RWPE1 (cell line): ENCODE measurements at regions not wholly inside any gene's neighbourhood (a gene's known extent, or its start where the extent isn't known, plus 50 kb on each side); places are given as distances from the start of the nearest gene placed in this dataset.
"Not testable (repeated sequence)": the region's sequence is repeated elsewhere in the genome, so short reads cannot be mapped to it uniquely, and the experiment has no call there.

Source experiments
- CTCF ChIA-PET: fragments of 350-600 bp; sonication (Branson Sonifier 250); formaldehyde crosslinking; extraction: SDS; loops from one replicate; lab custom pipeline; 2021; lab: Yijun Ruan, JAX
- POLR2A ChIA-PET: fragments of 400-600 bp; formaldehyde crosslinking; extraction: SDS; loops from one replicate; lab custom pipeline; 2020; ENCODE audit warnings: antibody characterized with exemption; ENCODE audit not compliant: low non-redundant PET; lab: Yijun Ruan, JAX
- DNase-seq: peaks from one replicate; pipeline ENCODE4 v3.0.0; 2012; ENCODE audit warnings: low spot score
- H3K27ac ChIP-seq: fragments of 450-650 bp; 2 replicates; pipeline ENCODE4 v1.5.1; 2017
- TF ChIP-seq, protein P1 (sequence below): fragments of 450-650 bp; conservative IDR thresholded peaks from 2 replicates; pipeline ENCODE4 v1.5.1; 2017; ENCODE audit warnings: low read depth, mild to moderate bottlenecking

DNA sequence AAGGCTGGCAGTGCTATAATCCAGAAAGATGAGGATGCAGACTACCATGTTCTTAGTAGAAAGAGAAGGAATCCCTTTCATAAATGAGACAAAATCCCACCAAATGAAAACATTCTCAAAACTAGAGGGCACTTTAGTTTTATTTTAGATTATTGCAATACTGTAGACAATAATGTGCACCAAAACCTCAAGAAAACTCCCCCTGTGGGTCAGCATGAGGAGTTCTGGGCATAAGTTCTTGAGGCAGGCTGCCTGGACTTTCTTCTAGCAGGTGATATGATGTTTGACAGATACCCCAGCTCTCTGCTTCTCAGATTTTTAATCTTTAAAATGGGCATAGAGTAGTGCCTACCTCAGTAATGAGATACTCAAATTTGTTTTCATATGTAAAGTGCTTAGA is 196.3 kb upstream of the CTNND2 start:
- ChIA-PET POLR2A (no interaction called here), CTCF (no interaction called here)
- no peak for DNase-seq
- TF ChIP-seq, protein P1, sequence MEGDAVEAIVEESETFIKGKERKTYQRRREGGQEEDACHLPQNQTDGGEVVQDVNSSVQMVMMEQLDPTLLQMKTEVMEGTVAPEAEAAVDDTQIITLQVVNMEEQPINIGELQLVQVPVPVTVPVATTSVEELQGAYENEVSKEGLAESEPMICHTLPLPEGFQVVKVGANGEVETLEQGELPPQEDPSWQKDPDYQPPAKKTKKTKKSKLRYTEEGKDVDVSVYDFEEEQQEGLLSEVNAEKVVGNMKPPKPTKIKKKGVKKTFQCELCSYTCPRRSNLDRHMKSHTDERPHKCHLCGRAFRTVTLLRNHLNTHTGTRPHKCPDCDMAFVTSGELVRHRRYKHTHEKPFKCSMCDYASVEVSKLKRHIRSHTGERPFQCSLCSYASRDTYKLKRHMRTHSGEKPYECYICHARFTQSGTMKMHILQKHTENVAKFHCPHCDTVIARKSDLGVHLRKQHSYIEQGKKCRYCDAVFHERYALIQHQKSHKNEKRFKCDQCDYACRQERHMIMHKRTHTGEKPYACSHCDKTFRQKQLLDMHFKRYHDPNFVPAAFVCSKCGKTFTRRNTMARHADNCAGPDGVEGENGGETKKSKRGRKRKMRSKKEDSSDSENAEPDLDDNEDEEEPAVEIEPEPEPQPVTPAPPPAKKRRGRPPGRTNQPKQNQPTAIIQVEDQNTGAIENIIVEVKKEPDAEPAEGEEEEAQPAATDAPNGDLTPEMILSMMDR, result no peak
- H3K27ac ChIP-seq, result no peak overlapping the region

DNA sequence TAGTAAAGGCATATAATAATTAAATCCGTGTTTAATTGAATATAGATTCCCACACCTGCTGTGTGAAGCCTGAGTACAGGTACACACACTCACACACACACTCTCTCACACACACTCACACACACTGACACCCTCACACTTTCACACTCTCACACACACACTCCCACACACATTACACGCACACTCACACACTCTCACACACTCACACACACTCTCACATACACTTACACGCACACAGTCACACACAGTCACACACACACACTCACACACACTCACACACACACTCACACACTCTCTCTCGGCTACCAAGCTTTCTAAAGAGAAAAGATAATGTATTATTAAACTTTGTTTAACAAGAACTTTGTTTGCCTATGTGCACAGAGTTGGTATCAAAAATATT is 195.1 kb upstream of the CTNND2 start:
- POLR2A ChIA-PET, result no interaction called here
- TF ChIP-seq, protein P1, result no peak
- no peak overlapping the region for H3K27ac ChIP-seq
- CTCF ChIA-PET, result interaction anchor here (0.6 kb wide), 1 partner anchor 794 kb away, joined by 4 read pairs; no protein-coding TSS in a partner anchor
- DNase-seq, result no peak

DNA sequence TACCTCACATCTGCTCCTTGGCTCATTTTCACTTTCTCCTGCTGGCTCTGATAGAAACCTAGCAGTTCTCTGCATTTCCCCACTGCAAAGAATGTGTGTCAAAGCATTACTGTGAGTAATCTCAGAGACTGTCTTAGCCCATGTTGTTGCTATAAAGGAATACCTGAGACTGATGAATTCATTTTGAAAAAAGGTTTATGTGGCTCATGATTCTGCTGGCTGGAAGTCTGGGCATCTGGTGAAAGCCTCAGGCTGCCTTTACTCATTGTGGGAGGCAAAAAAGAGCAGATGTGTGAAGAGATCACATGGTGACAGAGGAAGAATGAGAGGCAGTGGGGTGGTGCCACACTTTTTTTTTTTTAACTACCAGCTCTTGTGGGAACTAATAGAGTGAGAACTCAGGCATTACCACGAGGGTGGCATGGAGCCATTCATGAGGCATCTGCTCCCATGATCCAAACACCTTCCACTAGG is 191.6 kb upstream of the CTNND2 start:
- ChIA-PET CTCF (no interaction called here), POLR2A (no interaction called here)
- no peak overlapping the region for H3K27ac ChIP-seq
- TF ChIP-seq, protein P1, result no peak
- DNase-seq, result no peak

DNA sequence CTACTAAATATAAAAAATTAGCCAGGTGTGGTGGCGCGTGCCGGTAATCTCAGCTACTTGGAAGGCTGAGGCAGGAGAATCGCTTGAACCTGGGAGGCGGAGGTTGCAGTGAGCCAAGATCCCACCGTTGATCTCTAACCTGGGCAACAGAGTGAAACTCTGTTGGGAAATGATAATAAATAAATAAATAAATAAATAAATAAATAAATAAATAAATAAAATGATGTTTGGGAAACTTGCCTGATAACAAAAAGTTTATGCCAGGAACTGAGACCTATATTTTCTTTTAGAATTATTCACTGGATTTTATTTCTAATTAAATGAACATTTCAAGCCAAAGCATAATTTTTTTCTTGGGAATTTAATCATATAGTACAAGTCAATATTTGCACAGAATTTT is 189.3 kb upstream of the CTNND2 start:
- ChIA-PET CTCF (no interaction called here), POLR2A (no interaction called here)
- H3K27ac ChIP-seq, result no peak overlapping the region
- no peak for DNase-seq
- TF ChIP-seq, protein P1, result no peak

DNA sequence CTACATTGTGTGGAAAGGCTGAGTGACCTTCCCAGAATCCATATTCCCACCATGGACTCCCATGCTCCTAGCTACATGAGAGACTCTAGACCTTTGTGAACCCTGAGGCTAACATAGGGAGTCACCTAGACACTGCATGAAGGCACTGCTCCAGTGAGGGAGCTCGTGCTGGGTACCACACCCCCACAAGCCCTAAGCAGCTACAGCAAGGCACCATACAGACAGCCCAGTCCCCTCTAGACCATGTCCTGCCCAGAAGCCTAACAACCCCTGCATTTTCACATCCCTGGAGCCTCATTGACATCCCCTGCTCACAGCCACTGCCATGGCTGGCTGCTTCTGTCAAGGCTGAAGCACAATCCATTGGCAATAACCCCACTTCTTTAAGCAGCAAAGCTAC is 176.5 kb upstream of the CTNND2 start:
- CTCF ChIA-PET, result no interaction called here
- POLR2A ChIA-PET, result no interaction called here
- H3K27ac ChIP-seq, result no peak overlapping the region
- TF ChIP-seq, protein P1, result no peak
- no peak for DNase-seq

DNA sequence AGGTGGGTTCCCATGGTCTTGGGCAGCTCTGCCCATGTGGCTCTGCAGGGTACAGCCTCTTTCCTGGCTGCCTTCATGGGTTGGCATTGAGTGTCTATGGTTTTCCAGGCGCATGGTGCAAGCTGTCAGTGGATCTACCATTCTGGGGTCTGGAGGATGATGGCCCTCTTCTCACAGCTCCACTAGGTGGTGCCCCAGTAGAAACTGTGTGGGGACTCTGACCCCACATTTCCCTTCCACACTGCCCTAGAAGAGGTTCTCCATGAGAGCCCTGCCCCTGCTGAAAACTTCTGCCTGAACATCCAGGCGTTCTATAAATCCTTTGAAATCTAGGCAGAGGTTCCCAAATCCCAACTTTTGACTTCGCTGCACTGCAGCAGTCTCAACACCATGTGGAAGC is 174.0 kb upstream of the CTNND2 start:
- H3K27ac ChIP-seq, DNase-seq, POLR2A ChIA-PET, CTCF ChIA-PET: not testable (repeated sequence)

DNA sequence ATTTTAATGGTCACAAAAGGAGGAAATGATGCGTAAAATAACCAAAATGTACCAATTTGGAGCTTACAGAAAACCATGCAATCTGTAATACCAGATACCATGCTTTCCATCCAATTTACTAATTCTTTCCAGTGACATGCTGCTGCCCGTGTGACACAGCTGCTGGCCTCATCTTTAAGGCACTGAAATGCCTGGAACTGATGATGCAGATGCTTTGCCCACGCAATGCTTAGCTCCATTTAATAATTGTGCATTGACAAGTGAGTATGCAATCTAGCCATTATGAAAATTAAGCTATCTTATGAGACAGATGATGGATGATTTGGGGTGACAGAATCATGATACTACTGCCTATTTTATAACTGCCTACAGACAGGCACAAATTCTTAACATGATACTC is 169.2 kb upstream of the CTNND2 start:
- no peak for DNase-seq
- TF ChIP-seq, protein P1, result no peak
- POLR2A ChIA-PET, result no interaction called here
- no peak overlapping the region for H3K27ac ChIP-seq
- CTCF ChIA-PET, result no interaction called here
